Upper lobe of right lung (tissue), 1 donor: ENCODE measurements at regions not wholly inside any gene's neighbourhood (a gene's known extent, or its start where the extent isn't known, plus 50 kb on each side); places are given as distances from the start of the nearest gene placed in this dataset.
"Not testable (repeated sequence)": the region's sequence is repeated elsewhere in the genome, so short reads cannot be mapped to it uniquely, and the experiment has no call there.

Source experiments
- ATAC-seq: fragments of 200-7000 bp; cut with Tn5 transposase; one replicate; pipeline ENCODE4 v1.9.1; 2020; ENCODE audit warnings: mild to moderate bottlenecking, moderate library complexity
- DNase-seq: peaks from one replicate; pipeline ENCODE4 v3.0.0-alpha.2; 2020
- H3K27ac ChIP-seq: fragments of 200-600 bp; one replicate; pipeline ENCODE4 v1.8.0; 2022
- H3K27me3 ChIP-seq: fragments of 200-600 bp; one replicate; pipeline ENCODE4 v1.8.0; 2022; ENCODE audit warnings: mild to moderate bottlenecking
- H3K36me3 ChIP-seq: fragments of 200-600 bp; one replicate; pipeline ENCODE4 v1.8.0; 2022
- H3K4me1 ChIP-seq: fragments of 200-600 bp; one replicate; pipeline ENCODE4 v1.8.0; 2022
- H3K4me3 ChIP-seq: fragments of 200-600 bp; one replicate; pipeline ENCODE4 v1.8.0; 2022; ENCODE audit warnings: mild to moderate bottlenecking
- H3K9me3 ChIP-seq: fragments of 200-600 bp; one replicate; pipeline ENCODE4 v1.8.0; 2022
- intact Hi-C: fragments of 100-400 bp; cut with DNase I; formaldehyde crosslinking; loops from one replicate; pipeline ENCODE4 v1.11.0; 2022
- donor health status: DM: no; HTN: yes; CAD: no; lungs with severe emphysema.

GRCh38 chr14:19157106-19157709 lies 190.0 kb downstream of the POTEM start:
- H3K4me3 ChIP-seq, H3K36me3 ChIP-seq, ATAC-seq, H3K27me3 ChIP-seq, H3K4me1 ChIP-seq, intact Hi-C loops, H3K27ac ChIP-seq, H3K9me3 ChIP-seq: not testable (repeated sequence)
- peak; percentile 54 for DNase-seq

- H3K9me3 ChIP-seq, H3K36me3 ChIP-seq, H3K4me1 ChIP-seq, intact Hi-C loops, H3K27ac ChIP-seq, H3K27me3 ChIP-seq, ATAC-seq, H3K4me3 ChIP-seq: not testable (repeated sequence)
- DNase-seq = peak; percentile 58
Measured at GRCh38 chr14:19158012-19158411, 190.8 kb downstream of the POTEM start.

- H3K4me3 ChIP-seq, intact Hi-C loops, ATAC-seq, H3K4me1 ChIP-seq, H3K27ac ChIP-seq, H3K9me3 ChIP-seq, H3K36me3 ChIP-seq, H3K27me3 ChIP-seq, DNase-seq: not testable (repeated sequence)
Measured at GRCh38 chr14:19158588-19158987, 191.4 kb downstream of the POTEM start.

GRCh38 chr14:19159003-19159625 lies 191.9 kb downstream of the POTEM start:
- ATAC-seq, H3K4me1 ChIP-seq, H3K9me3 ChIP-seq, H3K4me3 ChIP-seq, intact Hi-C loops, H3K27me3 ChIP-seq, H3K27ac ChIP-seq, H3K36me3 ChIP-seq: not testable (repeated sequence)
- DNase-seq = peak; percentile 40

- H3K36me3 ChIP-seq, H3K27ac ChIP-seq, ATAC-seq, H3K9me3 ChIP-seq, H3K4me1 ChIP-seq, H3K27me3 ChIP-seq, intact Hi-C loops, H3K4me3 ChIP-seq: not testable (repeated sequence)
- peak; percentile 43 for DNase-seq
Measured at GRCh38 chr14:19160379-19160778, 193.1 kb downstream of the POTEM start.

GRCh38 chr14:19161251-19162033 lies 194.2 kb downstream of the POTEM start:
- H3K4me3 ChIP-seq, H3K4me1 ChIP-seq, H3K27me3 ChIP-seq, H3K9me3 ChIP-seq, intact Hi-C loops, ATAC-seq, H3K36me3 ChIP-seq, H3K27ac ChIP-seq: not testable (repeated sequence)
- peak; percentile 68 for DNase-seq

GRCh38 chr14:19162034-19162706 lies 194.9 kb downstream of the POTEM start:
- H3K36me3 ChIP-seq, H3K27me3 ChIP-seq, H3K27ac ChIP-seq, ATAC-seq, intact Hi-C loops, H3K4me1 ChIP-seq, H3K4me3 ChIP-seq, H3K9me3 ChIP-seq: not testable (repeated sequence)
- DNase-seq = peak; percentile 58

GRCh38 chr14:19162920-19163319 lies 195.7 kb downstream of the POTEM start:
- H3K27me3 ChIP-seq, ATAC-seq, intact Hi-C loops, H3K4me1 ChIP-seq, H3K4me3 ChIP-seq, H3K27ac ChIP-seq, H3K9me3 ChIP-seq, H3K36me3 ChIP-seq: not testable (repeated sequence)
- peak; percentile 40 for DNase-seq

GRCh38 chr14:19163891-19164290 lies 196.7 kb downstream of the POTEM start:
- H3K4me3 ChIP-seq, H3K27ac ChIP-seq, H3K36me3 ChIP-seq, H3K9me3 ChIP-seq, intact Hi-C loops, H3K4me1 ChIP-seq, H3K27me3 ChIP-seq, ATAC-seq: not testable (repeated sequence)
- peak; percentile 47 for DNase-seq

- H3K27me3 ChIP-seq, H3K4me3 ChIP-seq, intact Hi-C loops, ATAC-seq, H3K4me1 ChIP-seq, H3K27ac ChIP-seq, H3K36me3 ChIP-seq, H3K9me3 ChIP-seq: not testable (repeated sequence)
- DNase-seq = peak; percentile 59
Measured at GRCh38 chr14:19164426-19164825, 197.2 kb downstream of the POTEM start.

GRCh38 chr14:19166056-19166455 lies 198.8 kb downstream of the POTEM start:
- intact Hi-C loops, H3K27ac ChIP-seq, H3K9me3 ChIP-seq, ATAC-seq, H3K27me3 ChIP-seq, H3K36me3 ChIP-seq, H3K4me1 ChIP-seq, H3K4me3 ChIP-seq: not testable (repeated sequence)
- DNase-seq = peak; percentile 38

GRCh38 chr14:19167454-19168190 lies 200.4 kb downstream of the POTEM start:
- intact Hi-C loops, H3K36me3 ChIP-seq, H3K27ac ChIP-seq, H3K4me3 ChIP-seq, H3K4me1 ChIP-seq, ATAC-seq, H3K27me3 ChIP-seq, H3K9me3 ChIP-seq: not testable (repeated sequence)
- DNase-seq = peak; percentile 67

GRCh38 chr14:19168261-19168660 lies 201.0 kb downstream of the POTEM start:
- H3K27ac ChIP-seq, H3K27me3 ChIP-seq, H3K36me3 ChIP-seq, H3K4me1 ChIP-seq, H3K4me3 ChIP-seq, ATAC-seq, H3K9me3 ChIP-seq, intact Hi-C loops: not testable (repeated sequence)
- DNase-seq = peak; percentile 66
